Kidney capillary endothelial cell (primary cell): ENCODE measurements at regions not wholly inside any gene's neighbourhood (a gene's known extent, or its start where the extent isn't known, plus 50 kb on each side); places are given as distances from the start of the nearest gene placed in this dataset.
"Not testable (repeated sequence)": the region's sequence is repeated elsewhere in the genome, so short reads cannot be mapped to it uniquely, and the experiment has no call there.

Experiments
- DNase-seq: peaks from one replicate; pipeline ENCODE4 v3.0.0-alpha.2; 2018; ENCODE audit warnings: low spot score

- no peak for DNase-seq
These were observed 495.4 kb downstream of the TOX3 start for GRCh38 chr16:52051414-52052172.

- no peak for DNase-seq
These were observed 496.5 kb downstream of the TOX3 start for GRCh38 chr16:52050418-52050817.

- DNase-seq: no peak
These were observed 511.5 kb downstream of the TOX3 start for GRCh38 chr16:52035436-52035835.

GRCh38 chr16:52034830-52035229 is 512.1 kb downstream of the TOX3 start:
- DNase-seq: no peak

GRCh38 chr16:52033992-52034391 is 513.0 kb downstream of the TOX3 start:
- DNase-seq: no peak

- DNase-seq: no peak
These were observed 524.0 kb downstream of the TOX3 start for GRCh38 chr16:52022980-52023379.

- DNase-seq: no peak
These were observed 524.8 kb downstream of the TOX3 start for GRCh38 chr16:52022177-52022576.

GRCh38 chr16:52016387-52016786 is 530.6 kb downstream of the TOX3 start:
- DNase-seq: no peak

- DNase-seq: no peak
These were observed 541.4 kb downstream of the TOX3 start for GRCh38 chr16:52005551-52005950.

GRCh38 chr16:52004343-52004742 is 542.6 kb downstream of the TOX3 start:
- no peak for DNase-seq

- DNase-seq: no peak
These were observed 544.9 kb downstream of the TOX3 start for GRCh38 chr16:52002026-52002425.

- DNase-seq: no peak
These were observed 550.4 kb downstream of the TOX3 start for GRCh38 chr16:51996516-51996915.

GRCh38 chr16:51994597-51994996 is 552.3 kb downstream of the TOX3 start:
- no peak for DNase-seq

- DNase-seq: no peak
These were observed 557.2 kb downstream of the TOX3 start for GRCh38 chr16:51989637-51990230.

GRCh38 chr16:51988977-51989376 is 558.0 kb downstream of the TOX3 start:
- DNase-seq: no peak

GRCh38 chr16:51987519-51987918 is 559.4 kb downstream of the TOX3 start:
- no peak for DNase-seq

GRCh38 chr16:51986717-51987116 is 560.2 kb downstream of the TOX3 start:
- DNase-seq: no peak

GRCh38 chr16:51986301-51986700 is 560.6 kb downstream of the TOX3 start:
- no peak for DNase-seq

- no peak for DNase-seq
These were observed 561.8 kb downstream of the TOX3 start for GRCh38 chr16:51985126-51985525.

GRCh38 chr16:51984395-51984794 is 562.5 kb downstream of the TOX3 start:
- no peak for DNase-seq

- peak; percentile 69 for DNase-seq
These were observed 563.9 kb downstream of the TOX3 start for GRCh38 chr16:51982715-51983680.

GRCh38 chr16:51981725-51982124 is 565.2 kb downstream of the TOX3 start:
- no peak for DNase-seq

- not testable (repeated sequence) for DNase-seq
These were observed 569.4 kb downstream of the TOX3 start for GRCh38 chr16:51977506-51977905.
